OCI-LY1 (cell line): ENCODE measurements at regions not wholly inside any gene's neighbourhood (a gene's known extent, or its start where the extent isn't known, plus 50 kb on each side); places are given as distances from the start of the nearest gene placed in this dataset.

Experiments
- EZH2 ChIP-seq: fragments of 200-600 bp; sonication (generic), shearing (Covaris generic); IDR thresholded peaks from 2 replicates; pipeline ENCODE4 v1.8.0; 2017; ENCODE audit warnings: borderline replicate concordance, mixed run types, mild to moderate bottlenecking, antibody characterized with exemption, low read length, moderate library complexity, mixed read lengths
- TF ChIP-seq, protein P1 (sequence below): fragments of 200-600 bp; sonication (generic), shearing (Covaris generic); IDR thresholded peaks from 2 replicates; pipeline ENCODE4 v1.5.1; 2017; ENCODE audit warnings: mild to moderate bottlenecking, antibody characterized with exemption, low read length, moderate library complexity, mixed read lengths

GRCh38 chr3:140843656-140844055 lies 98.0 kb upstream of the SLC25A36 start:
- TF ChIP-seq, protein P1, sequence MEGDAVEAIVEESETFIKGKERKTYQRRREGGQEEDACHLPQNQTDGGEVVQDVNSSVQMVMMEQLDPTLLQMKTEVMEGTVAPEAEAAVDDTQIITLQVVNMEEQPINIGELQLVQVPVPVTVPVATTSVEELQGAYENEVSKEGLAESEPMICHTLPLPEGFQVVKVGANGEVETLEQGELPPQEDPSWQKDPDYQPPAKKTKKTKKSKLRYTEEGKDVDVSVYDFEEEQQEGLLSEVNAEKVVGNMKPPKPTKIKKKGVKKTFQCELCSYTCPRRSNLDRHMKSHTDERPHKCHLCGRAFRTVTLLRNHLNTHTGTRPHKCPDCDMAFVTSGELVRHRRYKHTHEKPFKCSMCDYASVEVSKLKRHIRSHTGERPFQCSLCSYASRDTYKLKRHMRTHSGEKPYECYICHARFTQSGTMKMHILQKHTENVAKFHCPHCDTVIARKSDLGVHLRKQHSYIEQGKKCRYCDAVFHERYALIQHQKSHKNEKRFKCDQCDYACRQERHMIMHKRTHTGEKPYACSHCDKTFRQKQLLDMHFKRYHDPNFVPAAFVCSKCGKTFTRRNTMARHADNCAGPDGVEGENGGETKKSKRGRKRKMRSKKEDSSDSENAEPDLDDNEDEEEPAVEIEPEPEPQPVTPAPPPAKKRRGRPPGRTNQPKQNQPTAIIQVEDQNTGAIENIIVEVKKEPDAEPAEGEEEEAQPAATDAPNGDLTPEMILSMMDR = no peak
- TF ChIP-seq EZH2 = no peak
